Fibroblast of pulmonary artery (primary cell): ENCODE measurements at regions not wholly inside any gene's neighbourhood (a gene's known extent, or its start where the extent isn't known, plus 50 kb on each side); places are given as distances from the start of the nearest gene placed in this dataset.

ENCODE experiments used
- DNase-seq: peaks from one replicate; pipeline ENCODE4 v3.0.0-alpha.2; 2010; ENCODE audit warnings: low read depth
- H3K4me3 ChIP-seq: replicated peaks from 2 replicates; pipeline ENCODE4 v1.5.1; 2011; ENCODE audit warnings: low read depth, mild to moderate bottlenecking, control low read depth, low read length, moderate library complexity
- TF ChIP-seq, protein P1 (sequence below): IDR thresholded peaks from 2 replicates; pipeline ENCODE4 v1.5.1; 2011; ENCODE audit warnings: mild to moderate bottlenecking, control low read depth, low read length, inconsistent platforms; ENCODE audit errors: missing control alignments

- H3K4me3 ChIP-seq, result no peak overlapping the region
- no peak for DNase-seq
- TF ChIP-seq, protein P1, sequence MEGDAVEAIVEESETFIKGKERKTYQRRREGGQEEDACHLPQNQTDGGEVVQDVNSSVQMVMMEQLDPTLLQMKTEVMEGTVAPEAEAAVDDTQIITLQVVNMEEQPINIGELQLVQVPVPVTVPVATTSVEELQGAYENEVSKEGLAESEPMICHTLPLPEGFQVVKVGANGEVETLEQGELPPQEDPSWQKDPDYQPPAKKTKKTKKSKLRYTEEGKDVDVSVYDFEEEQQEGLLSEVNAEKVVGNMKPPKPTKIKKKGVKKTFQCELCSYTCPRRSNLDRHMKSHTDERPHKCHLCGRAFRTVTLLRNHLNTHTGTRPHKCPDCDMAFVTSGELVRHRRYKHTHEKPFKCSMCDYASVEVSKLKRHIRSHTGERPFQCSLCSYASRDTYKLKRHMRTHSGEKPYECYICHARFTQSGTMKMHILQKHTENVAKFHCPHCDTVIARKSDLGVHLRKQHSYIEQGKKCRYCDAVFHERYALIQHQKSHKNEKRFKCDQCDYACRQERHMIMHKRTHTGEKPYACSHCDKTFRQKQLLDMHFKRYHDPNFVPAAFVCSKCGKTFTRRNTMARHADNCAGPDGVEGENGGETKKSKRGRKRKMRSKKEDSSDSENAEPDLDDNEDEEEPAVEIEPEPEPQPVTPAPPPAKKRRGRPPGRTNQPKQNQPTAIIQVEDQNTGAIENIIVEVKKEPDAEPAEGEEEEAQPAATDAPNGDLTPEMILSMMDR, result no peak
These were observed 193.9 kb downstream of the IRF8 start for GRCh38 chr16:86092586-86093480.

DNA sequence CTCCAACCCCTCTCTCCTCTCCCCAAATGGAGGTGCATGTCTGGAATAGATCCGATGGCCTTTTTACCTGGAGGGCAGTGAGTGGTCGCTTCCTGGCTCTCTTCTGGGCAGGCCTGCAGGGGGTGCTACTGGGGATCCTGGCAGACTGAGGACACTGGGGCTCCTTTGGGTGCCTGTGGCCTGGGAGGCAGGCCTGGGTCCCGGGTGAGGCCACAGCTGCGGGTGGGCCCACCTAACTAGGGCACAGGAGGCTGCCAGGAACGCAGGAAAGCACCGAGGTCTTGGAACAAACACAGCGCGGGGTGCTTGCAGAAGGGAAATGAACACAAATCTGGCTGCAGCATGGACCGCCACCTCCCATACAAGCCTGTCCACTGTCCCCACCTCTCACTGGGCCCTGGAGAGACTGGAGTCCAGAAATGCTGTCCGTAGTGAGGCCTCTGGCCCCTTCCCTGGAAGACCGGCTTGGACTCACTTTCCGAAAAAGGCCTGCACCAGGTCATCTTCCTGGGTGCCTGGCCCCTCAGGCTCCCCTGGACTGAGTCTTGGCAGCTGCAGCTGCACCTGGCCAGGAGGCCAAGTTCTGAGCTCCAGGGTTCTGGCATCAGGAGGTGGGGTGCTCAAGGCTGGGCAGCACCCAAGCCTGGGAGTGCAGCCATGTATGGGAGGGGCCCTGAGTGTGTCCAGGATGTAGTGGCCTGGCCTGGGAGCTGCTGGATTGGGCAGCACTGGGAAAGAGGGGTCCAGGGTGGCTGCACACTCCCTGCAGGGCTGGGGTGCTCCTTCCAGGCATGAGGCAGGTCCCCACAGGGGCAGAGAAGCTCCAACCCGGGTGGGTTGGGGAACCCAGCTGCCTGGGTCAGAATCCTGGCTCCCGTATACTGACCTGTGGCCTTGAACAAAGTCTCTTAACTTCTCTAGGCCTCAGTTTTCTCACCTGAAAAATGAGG, 195.1 kb downstream of the IRF8 start:
- TF ChIP-seq, protein P1, result no peak
- no peak overlapping the region for H3K4me3 ChIP-seq
- no peak for DNase-seq

GRCh38 chr16:86095131-86095752, 196.3 kb downstream of the IRF8 start:
- H3K4me3 ChIP-seq, result no peak overlapping the region
- no peak for DNase-seq
- TF ChIP-seq, protein P1, result no peak

DNA sequence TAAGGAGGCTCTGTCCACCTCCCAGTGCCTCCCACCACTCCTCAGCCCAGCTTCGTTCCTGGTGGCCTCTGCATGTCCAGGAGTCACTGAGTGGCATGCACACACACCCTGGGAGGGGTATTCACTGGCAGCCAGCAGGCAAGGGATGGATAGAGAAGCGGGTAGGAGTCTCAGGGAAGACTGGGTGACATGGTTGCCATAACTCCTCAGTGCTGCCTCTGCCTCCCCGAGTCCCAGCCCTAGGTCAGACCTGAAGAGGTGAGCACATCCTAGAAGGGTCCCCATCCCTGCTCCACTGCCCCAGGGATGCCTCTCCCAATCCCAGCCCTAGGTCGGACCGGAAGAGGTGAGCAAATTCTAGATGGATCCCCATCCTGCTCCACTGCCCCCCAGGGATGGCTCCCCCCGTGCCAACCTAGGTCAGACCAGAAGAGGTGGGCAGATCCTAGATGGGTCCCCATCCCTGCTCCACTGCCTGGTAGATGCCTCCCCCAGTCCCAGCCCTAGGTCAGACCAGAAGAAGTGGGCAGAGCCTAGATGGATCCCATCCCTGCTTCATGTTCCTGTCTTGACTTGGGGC, 197.0 kb downstream of the IRF8 start:
- DNase-seq, result no peak
- no peak overlapping the region for H3K4me3 ChIP-seq
- TF ChIP-seq, protein P1, result no peak

DNA sequence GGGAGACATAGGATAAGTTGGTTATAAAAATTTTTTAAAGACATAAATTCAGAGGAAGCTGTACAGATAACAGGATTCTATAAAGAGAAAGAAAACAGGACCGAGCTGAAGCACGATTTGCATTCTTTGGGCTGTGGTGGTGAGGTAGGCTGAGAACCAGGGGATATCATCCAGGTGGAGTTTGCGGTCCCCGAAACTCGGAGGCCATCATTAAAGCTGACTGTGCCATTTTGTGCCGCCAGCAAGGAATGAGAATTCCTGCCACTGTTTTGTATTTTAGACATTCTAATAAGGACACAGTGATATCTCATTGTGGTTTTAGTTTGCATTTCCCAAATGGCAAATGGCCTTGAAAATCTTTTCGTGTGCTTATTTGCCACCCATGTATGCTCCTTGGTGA, 197.9 kb downstream of the IRF8 start:
- TF ChIP-seq, protein P1, result no peak
- no peak for DNase-seq

GRCh38 chr16:86099326-86099725, 200.4 kb downstream of the IRF8 start:
- no peak for DNase-seq
- H3K4me3 ChIP-seq, result no peak overlapping the region
- TF ChIP-seq, protein P1, result no peak

More for the DNA sequence above, 197.9 kb downstream of the IRF8 start:
- no peak overlapping the region for H3K4me3 ChIP-seq
